Mesendoderm (in vitro differentiated cells): ENCODE measurements at regions not wholly inside any gene's neighbourhood (a gene's known extent, or its start where the extent isn't known, plus 50 kb on each side); places are given as distances from the start of the nearest gene placed in this dataset.

Source experiments
- DNase-seq: peaks from one replicate; pipeline ENCODE4 v3.0.0; 2013
- H2AK5ac ChIP-seq: 2 replicates; pipeline ENCODE4 v1.6.1; 2013; ENCODE audit warnings: low read length, inconsistent platforms
- H2BK120ac ChIP-seq: 2 replicates; pipeline ENCODE4 v1.6.1; 2013; ENCODE audit warnings: low read depth, mild to moderate bottlenecking, low read length, moderate library complexity, mixed read lengths
- H2BK15ac ChIP-seq: replicated peaks from 2 replicates; pipeline ENCODE4 v1.6.1; 2013; ENCODE audit warnings: low read depth, mild to moderate bottlenecking, moderate library complexity
- H2BK5ac ChIP-seq: 2 replicates; pipeline ENCODE4 v1.6.1; 2013; ENCODE audit warnings: low read length, inconsistent platforms
- H3K18ac ChIP-seq: 2 replicates; pipeline ENCODE4 v1.6.1; 2013; ENCODE audit warnings: mild to moderate bottlenecking, low read length, mixed read lengths
- H3K23ac ChIP-seq: one replicate; pipeline ENCODE4 v1.6.1; 2013; ENCODE audit warnings: low read length
- H3K27ac ChIP-seq: 2 replicates; pipeline ENCODE4 v1.5.1; 2013; ENCODE audit warnings: low read depth, mild to moderate bottlenecking, inconsistent platforms, low read length, moderate library complexity
- H3K27me3 ChIP-seq: 2 replicates; pipeline ENCODE4 v1.6.1; 2013; ENCODE audit warnings: low read length, control low read depth, mild to moderate bottlenecking, inconsistent platforms; ENCODE audit not compliant: insufficient read depth, poor library complexity
- H3K36me3 ChIP-seq: 2 replicates; pipeline ENCODE4 v1.6.1; 2013; ENCODE audit warnings: low read length, inconsistent platforms; ENCODE audit not compliant: control insufficient read depth, insufficient read depth
- H3K4ac ChIP-seq: one replicate; pipeline ENCODE4 v1.6.1; 2013; ENCODE audit warnings: low read depth, mild to moderate bottlenecking, low read length, moderate library complexity
- H3K4me1 ChIP-seq: 2 replicates; pipeline ENCODE4 v1.6.1; 2013; ENCODE audit warnings: low read depth, low read length, inconsistent platforms; ENCODE audit not compliant: control insufficient read depth
- H3K4me2 ChIP-seq: 2 replicates; pipeline ENCODE4 v1.6.1; 2013; ENCODE audit warnings: low read length
- H3K4me3 ChIP-seq: 2 replicates; pipeline ENCODE4 v1.5.1; 2013; ENCODE audit warnings: mild to moderate bottlenecking, low read length
- H3K56ac ChIP-seq: one replicate; pipeline ENCODE4 v1.6.1; 2013; ENCODE audit warnings: low read length
- H3K79me1 ChIP-seq: 2 replicates; pipeline ENCODE4 v1.6.1; 2013; ENCODE audit warnings: low read length, inconsistent platforms
- H3K79me2 ChIP-seq: 2 replicates; pipeline ENCODE4 v1.6.1; 2013; ENCODE audit warnings: mild to moderate bottlenecking, low read length; ENCODE audit not compliant: control insufficient read depth, insufficient read depth
- H3K9ac ChIP-seq: 2 replicates; pipeline ENCODE4 v1.6.1; 2013; ENCODE audit warnings: low read length, inconsistent platforms
- H4K5ac ChIP-seq: one replicate; pipeline ENCODE4 v1.6.1; 2013; ENCODE audit warnings: low read length
- H4K8ac ChIP-seq: one replicate; pipeline ENCODE4 v1.6.1; 2013; ENCODE audit warnings: low read depth, mild to moderate bottlenecking, control low read depth, low read length, moderate library complexity
- WGBS: extraction: QIAGEN DNeasy Blood & Tissue Kit; methylation state at CpG from one replicate; pipeline ENCODE4 v1.1.7; 2013; ENCODE audit warnings: low lambda C conversion rate, missing lambda C conversion rate; ENCODE audit not compliant: insufficient coverage; ENCODE audit errors: extremely low coverage; 5-methylcytosine and 5-hydroxymethylcytosine counted together

GRCh38 chr12:31201382-31201781 is 124.6 kb downstream of the SINHCAF start:
- no peak overlapping the region for H3K56ac ChIP-seq
- no peaks in the 10 kb centered on the region for H3K79me2 ChIP-seq
- no peaks in the 10 kb centered on the region for H3K27me3 ChIP-seq
- H3K9ac ChIP-seq, result no peak overlapping the region
- no peaks in the 10 kb centered on the region for H3K79me1 ChIP-seq
- no peak overlapping the region for H3K18ac ChIP-seq
- no peak overlapping the region for H4K5ac ChIP-seq
- H2AK5ac ChIP-seq, result no peak overlapping the region
- WGBS, result no CpG with 5 or more reads among the region's 1 CpG
- no peak overlapping the region for H2BK120ac ChIP-seq
- H3K27ac ChIP-seq, result no peak overlapping the region
- no peak overlapping the region for H3K23ac ChIP-seq
- no peak overlapping the region for H3K4me2 ChIP-seq
- no peaks in the 10 kb centered on the region for H3K36me3 ChIP-seq
- H4K8ac ChIP-seq, result no peak overlapping the region
- no peaks in the 10 kb centered on the region for H3K4me1 ChIP-seq
- no peak overlapping the region for H2BK15ac ChIP-seq
- no peak overlapping the region for H3K4me3 ChIP-seq
- no peak overlapping the region for H3K4ac ChIP-seq
- no peak for DNase-seq
- H2BK5ac ChIP-seq, result no peak overlapping the region

- H2AK5ac ChIP-seq, result no peak overlapping the region
- no peak overlapping the region for H3K4me3 ChIP-seq
- H2BK15ac ChIP-seq, result no peak overlapping the region
- H4K8ac ChIP-seq, result no peak overlapping the region
- H3K4ac ChIP-seq, result no peak overlapping the region
- no peak for DNase-seq
- WGBS, result no CpG with 5 or more reads among the region's 1 CpG
- no peak overlapping the region for H3K18ac ChIP-seq
- H3K9ac ChIP-seq, result no peak overlapping the region
- no peak overlapping the region for H3K56ac ChIP-seq
- H3K27me3 ChIP-seq, result no peaks in the 10 kb centered on the region
- peaks cover 2% of the 10 kb centered on the region for H3K4me1 ChIP-seq
- H3K79me1 ChIP-seq, result no peaks in the 10 kb centered on the region
- no peaks in the 10 kb centered on the region for H3K36me3 ChIP-seq
- no peaks in the 10 kb centered on the region for H3K79me2 ChIP-seq
- H2BK5ac ChIP-seq, result no peak overlapping the region
- H2BK120ac ChIP-seq, result no peak overlapping the region
- no peak overlapping the region for H3K4me2 ChIP-seq
- no peak overlapping the region for H3K23ac ChIP-seq
- no peak overlapping the region for H3K27ac ChIP-seq
- no peak overlapping the region for H4K5ac ChIP-seq
Observed at GRCh38 chr12:31203261-31203660, 122.7 kb downstream of the SINHCAF start.

- Histone ChIP-seq H2AK5ac (no peak overlapping the region), H2BK120ac (no peak overlapping the region), H3K27me3 (no peaks in the 10 kb centered on the region), H3K27ac (no peak overlapping the region), H2BK5ac (no peak overlapping the region), H3K79me1 (no peaks in the 10 kb centered on the region), H3K18ac (no peak overlapping the region), H3K79me2 (no peaks in the 10 kb centered on the region), H2BK15ac (no peak overlapping the region), H3K4me2 (no peak overlapping the region), H3K9ac (no peak overlapping the region), H4K8ac (no peak overlapping the region), H3K4ac (no peak overlapping the region), H3K4me3 (no peak overlapping the region), H3K56ac (no peak overlapping the region), H3K4me1 (peaks cover 2% of the 10 kb centered on the region), H4K5ac (no peak overlapping the region), H3K36me3 (no peaks in the 10 kb centered on the region), H3K23ac (no peak overlapping the region)
- WGBS, result no CpG with 5 or more reads among the region's 3 CpGs
- DNase-seq, result no peak
Observed at GRCh38 chr12:31205054-31205453, 120.9 kb downstream of the SINHCAF start.

GRCh38 chr12:31206038-31206670 is 119.8 kb downstream of the SINHCAF start:
- H3K79me2 ChIP-seq, result no peaks in the 10 kb centered on the region
- H3K18ac ChIP-seq, result no peak overlapping the region
- no peak overlapping the region for H3K4ac ChIP-seq
- H3K79me1 ChIP-seq, result no peaks in the 10 kb centered on the region
- H3K27me3 ChIP-seq, result no peaks in the 10 kb centered on the region
- H3K9ac ChIP-seq, result no peak overlapping the region
- no peak overlapping the region for H2BK5ac ChIP-seq
- DNase-seq, result peak; percentile 88
- H4K8ac ChIP-seq, result no peak overlapping the region
- no peak overlapping the region for H2AK5ac ChIP-seq
- WGBS, result no CpG with 5 or more reads among the region's 4 CpGs
- no peak overlapping the region for H4K5ac ChIP-seq
- no peak overlapping the region for H3K23ac ChIP-seq
- no peak overlapping the region for H2BK120ac ChIP-seq
- peaks cover 2% of the 10 kb centered on the region for H3K4me1 ChIP-seq
- H3K4me2 ChIP-seq, result no peak overlapping the region
- H3K4me3 ChIP-seq, result no peak overlapping the region
- no peaks in the 10 kb centered on the region for H3K36me3 ChIP-seq
- H3K27ac ChIP-seq, result no peak overlapping the region
- H2BK15ac ChIP-seq, result no peak overlapping the region
- no peak overlapping the region for H3K56ac ChIP-seq

- H2AK5ac ChIP-seq, result no peak overlapping the region
- no peak overlapping the region for H4K8ac ChIP-seq
- no peaks in the 10 kb centered on the region for H3K36me3 ChIP-seq
- no peak overlapping the region for H4K5ac ChIP-seq
- no peak overlapping the region for H2BK5ac ChIP-seq
- H3K4me2 ChIP-seq, result no peak overlapping the region
- H2BK120ac ChIP-seq, result no peak overlapping the region
- DNase-seq, result no peak
- H3K9ac ChIP-seq, result no peak overlapping the region
- no peaks in the 10 kb centered on the region for H3K27me3 ChIP-seq
- H3K18ac ChIP-seq, result no peak overlapping the region
- H3K79me1 ChIP-seq, result no peaks in the 10 kb centered on the region
- H3K4me1 ChIP-seq, result peaks cover 2% of the 10 kb centered on the region
- no peak overlapping the region for H3K23ac ChIP-seq
- WGBS, result no CpG with 5 or more reads among the region's 3 CpGs
- no peak overlapping the region for H2BK15ac ChIP-seq
- H3K4ac ChIP-seq, result no peak overlapping the region
- H3K79me2 ChIP-seq, result no peaks in the 10 kb centered on the region
- H3K4me3 ChIP-seq, result no peak overlapping the region
- no peak overlapping the region for H3K56ac ChIP-seq
- H3K27ac ChIP-seq, result no peak overlapping the region
Observed at GRCh38 chr12:31207799-31208465, 118.0 kb downstream of the SINHCAF start.

GRCh38 chr12:31210104-31210503 is 115.8 kb downstream of the SINHCAF start:
- H4K5ac ChIP-seq, result no peak overlapping the region

More at GRCh38 chr12:31210104-31210503, 115.8 kb downstream of the SINHCAF start:
- Histone ChIP-seq H3K4me3 (no peak overlapping the region), H3K9ac (no peak overlapping the region), H4K8ac (no peak overlapping the region), H3K4me2 (no peak overlapping the region), H2BK5ac (no peak overlapping the region), H3K79me1 (no peaks in the 10 kb centered on the region), H2BK15ac (no peak overlapping the region), H2AK5ac (no peak overlapping the region), H3K36me3 (no peaks in the 10 kb centered on the region), H3K27ac (no peak overlapping the region), H3K79me2 (no peaks in the 10 kb centered on the region), H2BK120ac (no peak overlapping the region), H3K56ac (no peak overlapping the region), H3K4ac (no peak overlapping the region), H3K4me1 (peaks cover 2% of the 10 kb centered on the region), H3K27me3 (no peaks in the 10 kb centered on the region), H3K23ac (no peak overlapping the region), H3K18ac (no peak overlapping the region)
- DNase-seq, result no peak
- no CpG with 5 or more reads among the region's 3 CpGs for WGBS
